ENCODE measurements at regions not wholly inside any gene's neighbourhood (a gene's known extent, or its start where the extent isn't known, plus 50 kb on each side); places are given as distances from the start of the nearest gene placed in this dataset.

- ChIA-PET CTCF (no interaction called here), POLR2A (no interaction called here)
- DNase-seq (no peak), ATAC-seq (no peak)
- no peak overlapping the region for H3K4me3 ChIP-seq (ENCODE audit: low read length)
- H3K4me1 ChIP-seq (ENCODE audit: control insufficient read depth in 2 of 2, insufficient read depth in 2 of 2, low read length in 2 of 2): no peaks in the 10 kb centered on the region
- no peaks in the 10 kb centered on the region for H3K36me3 ChIP-seq (ENCODE audit: control insufficient read depth in 2 of 3, insufficient read depth in 3 of 3, low read length in 3 of 3)
- Mint-ChIP-seq H3K27ac (no peak overlapping the region), H3K9me3 (peaks cover 0 to 1% (median 0%) of the 10 kb centered on the region in 11 donors), H3K36me3 (no peaks in the 10 kb centered on the region), H3K27me3 (peaks cover 15 to 39% (median 27%) of the 10 kb centered on the region in 5 donors), H3K4me1 (no peaks in the 10 kb centered on the region), H3K4me3 (no peak overlapping the region)
- no peak overlapping the region for H3K27ac ChIP-seq (ENCODE audit: low read depth, low read length)
- intact Hi-C loops (cut with micrococcal nuclease): no loop called here
- H3K27me3 ChIP-seq (ENCODE audit: control insufficient read depth in 2 of 2, insufficient read depth in 2 of 2, low read length in 2 of 2): no peaks in the 10 kb centered on the region
- no peaks in the 10 kb centered on the region for H3K9me3 ChIP-seq (ENCODE audit: control insufficient read depth in 2 of 3, low read length in 3 of 3)
These were observed 220.4 kb upstream of the PKDCC start for GRCh38 chr2:41827354-41827971.

DNA sequence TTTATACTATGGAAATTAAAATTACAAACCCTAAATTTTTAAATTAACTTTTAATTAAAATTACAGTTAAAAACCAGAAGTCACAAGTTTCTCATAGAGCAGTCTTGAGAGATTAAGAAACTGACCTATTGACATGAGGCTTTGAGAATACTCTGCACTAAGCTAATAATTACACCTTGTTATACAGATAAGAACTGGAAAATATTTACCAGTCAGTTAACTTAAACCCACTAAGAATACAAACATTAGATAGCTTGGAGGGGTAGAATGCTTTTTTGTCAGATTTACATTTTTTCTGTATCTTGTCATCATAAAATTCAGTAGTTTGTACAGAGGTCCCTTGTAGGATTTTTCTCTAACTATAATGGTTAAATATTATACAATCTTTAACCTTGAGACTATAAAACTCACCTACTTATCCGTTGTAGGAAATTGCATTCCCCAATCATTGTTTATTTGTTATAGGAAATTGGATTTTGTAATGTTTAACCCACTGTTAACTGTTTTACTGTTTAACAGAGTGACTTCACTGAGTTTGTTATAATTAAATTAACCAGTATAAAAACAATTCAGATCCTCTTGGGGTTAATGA lies 219.7 kb upstream of the PKDCC start:
- intact Hi-C loops (cut with micrococcal nuclease): no loop called here
- no peak overlapping the region for H3K27ac Mint-ChIP-seq
- H3K4me1 ChIP-seq (ENCODE audit: control insufficient read depth in 2 of 2, insufficient read depth in 2 of 2, low read length in 2 of 2): no peaks in the 10 kb centered on the region
- H3K4me3 Mint-ChIP-seq: no peak overlapping the region
- ChIA-PET CTCF (no interaction called here), POLR2A (no interaction called here)
- no peak overlapping the region for H3K27ac ChIP-seq (ENCODE audit: low read depth, low read length)
- H3K36me3 Mint-ChIP-seq: no peaks in the 10 kb centered on the region
- peaks cover 0 to 1% (median 0%) of the 10 kb centered on the region in 11 donors for H3K9me3 Mint-ChIP-seq
- no peak for ATAC-seq
- no peaks in the 10 kb centered on the region for H3K36me3 ChIP-seq (ENCODE audit: control insufficient read depth in 2 of 3, insufficient read depth in 3 of 3, low read length in 3 of 3)
- H3K4me1 Mint-ChIP-seq: no peaks in the 10 kb centered on the region
- H3K9me3 ChIP-seq (ENCODE audit: control insufficient read depth in 2 of 3, low read length in 3 of 3): no peaks in the 10 kb centered on the region
- H3K27me3 Mint-ChIP-seq: peaks cover 15 to 44% (median 27%) of the 10 kb centered on the region in 5 donors
- DNase-seq: no peak
- no peak overlapping the region for H3K4me3 ChIP-seq (ENCODE audit: low read length)
- no peaks in the 10 kb centered on the region for H3K27me3 ChIP-seq (ENCODE audit: control insufficient read depth in 2 of 2, insufficient read depth in 2 of 2, low read length in 2 of 2)

GRCh38 chr2:41829052-41829451 lies 218.8 kb upstream of the PKDCC start:
- ATAC-seq: no peak

DNA sequence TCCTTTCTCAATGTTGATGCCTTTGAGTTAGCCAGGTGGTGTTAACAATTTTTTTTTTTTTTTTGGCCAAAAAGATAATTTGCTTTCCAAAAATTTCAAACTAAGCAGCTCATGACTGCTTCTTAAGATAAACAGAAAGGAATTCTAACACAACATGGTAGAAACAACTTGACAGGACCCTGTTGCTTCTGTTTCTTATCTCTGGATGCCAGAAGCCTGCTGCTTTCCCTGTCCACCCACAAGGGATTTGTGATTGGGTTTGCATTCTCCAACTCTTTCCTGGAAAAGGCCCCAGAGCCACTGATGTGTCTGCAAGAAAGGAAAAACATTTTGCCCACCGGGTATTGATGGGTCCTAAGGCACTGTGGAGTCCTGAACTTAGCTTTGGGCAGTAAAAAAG lies 217.2 kb upstream of the PKDCC start:
- Mint-ChIP-seq H3K9me3 (peaks cover 0 to 3% (median 0%) of the 10 kb centered on the region in 11 donors), H3K4me1 (no peaks in the 10 kb centered on the region), H3K36me3 (no peaks in the 10 kb centered on the region), H3K27ac (no peak overlapping the region), H3K4me3 (no peak overlapping the region), H3K27me3 (peaks cover 24 to 51% (median 41%) of the 10 kb centered on the region in 5 donors)
- no peak for ATAC-seq
- CTCF ChIA-PET: no interaction called here
- Histone ChIP-seq H3K27ac (ENCODE audit: low read depth, low read length) (no peak overlapping the region), H3K9me3 (ENCODE audit: control insufficient read depth in 2 of 3, low read length in 3 of 3) (no peaks in the 10 kb centered on the region), H3K4me1 (ENCODE audit: control insufficient read depth in 2 of 2, insufficient read depth in 2 of 2, low read length in 2 of 2) (no peaks in the 10 kb centered on the region), H3K36me3 (ENCODE audit: control insufficient read depth in 2 of 3, insufficient read depth in 3 of 3, low read length in 3 of 3) (no peaks in the 10 kb centered on the region), H3K4me3 (ENCODE audit: low read length) (no peak overlapping the region), H3K27me3 (ENCODE audit: control insufficient read depth in 2 of 2, insufficient read depth in 2 of 2, low read length in 2 of 2) (peaks cover 0 to under 1% of the 10 kb centered on the region in 2 donors)
- no peak for DNase-seq
- intact Hi-C loops (cut with micrococcal nuclease): no loop called here
- POLR2A ChIA-PET: no interaction called here

More at GRCh38 chr2:41829052-41829451, 218.8 kb upstream of the PKDCC start:
- Mint-ChIP-seq H3K4me1 (no peaks in the 10 kb centered on the region), H3K27ac (no peak overlapping the region), H3K27me3 (peaks cover 17 to 39% (median 25%) of the 10 kb centered on the region in 5 donors), H3K36me3 (no peaks in the 10 kb centered on the region), H3K9me3 (peaks cover 0 to 1% (median 0%) of the 10 kb centered on the region in 11 donors), H3K4me3 (no peak overlapping the region)
- Histone ChIP-seq H3K4me1 (ENCODE audit: control insufficient read depth in 2 of 2, insufficient read depth in 2 of 2, low read length in 2 of 2) (no peaks in the 10 kb centered on the region), H3K27me3 (ENCODE audit: control insufficient read depth in 2 of 2, insufficient read depth in 2 of 2, low read length in 2 of 2) (no peaks in the 10 kb centered on the region), H3K36me3 (ENCODE audit: control insufficient read depth in 2 of 3, insufficient read depth in 3 of 3, low read length in 3 of 3) (no peaks in the 10 kb centered on the region), H3K27ac (ENCODE audit: low read depth, low read length) (no peak overlapping the region), H3K4me3 (ENCODE audit: low read length) (no peak overlapping the region), H3K9me3 (ENCODE audit: control insufficient read depth in 2 of 3, low read length in 3 of 3) (no peaks in the 10 kb centered on the region)
- CTCF ChIA-PET: interaction anchor here (0.6 kb wide), 1 partner anchor 703 kb away, joined by 3 read pairs; no protein-coding TSS in a partner anchor
- DNase-seq: no peak
- intact Hi-C loops (cut with micrococcal nuclease): no loop called here
- POLR2A ChIA-PET: no interaction called here

DNA sequence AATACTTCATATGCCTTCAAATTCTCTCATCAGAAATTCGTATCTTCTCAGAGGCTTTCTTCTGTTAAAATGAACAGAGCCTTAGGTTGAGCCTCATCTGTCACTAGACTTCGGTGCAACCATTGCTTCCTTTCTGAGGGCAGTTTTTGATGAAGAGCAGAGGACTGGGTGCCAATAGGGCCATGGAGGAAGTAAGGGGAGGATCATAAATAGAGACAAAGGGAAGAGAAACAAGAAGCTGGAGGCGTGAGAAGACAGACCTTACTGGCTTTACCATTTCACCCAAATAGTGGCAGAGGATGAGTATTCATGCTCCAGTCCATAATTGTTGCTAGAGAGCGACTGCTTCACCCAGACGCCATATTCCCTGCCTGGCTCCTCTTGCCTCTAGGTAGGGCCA lies 215.6 kb upstream of the PKDCC start:
- POLR2A ChIA-PET: no interaction called here
- CTCF ChIA-PET: no interaction called here
- intact Hi-C loops (cut with micrococcal nuclease): no loop called here

GRCh38 chr2:41835401-41835800 lies 212.4 kb upstream of the PKDCC start:
- Histone ChIP-seq H3K9me3 (ENCODE audit: control insufficient read depth in 2 of 3, low read length in 3 of 3) (no peaks in the 10 kb centered on the region), H3K27me3 (ENCODE audit: control insufficient read depth in 2 of 2, insufficient read depth in 2 of 2, low read length in 2 of 2) (peaks cover 0 to 2% of the 10 kb centered on the region in 2 donors), H3K4me3 (ENCODE audit: low read length) (no peak overlapping the region), H3K4me1 (ENCODE audit: control insufficient read depth in 2 of 2, insufficient read depth in 2 of 2, low read length in 2 of 2) (no peaks in the 10 kb centered on the region), H3K27ac (ENCODE audit: low read depth, low read length) (no peak overlapping the region), H3K36me3 (ENCODE audit: control insufficient read depth in 2 of 3, insufficient read depth in 3 of 3, low read length in 3 of 3) (no peaks in the 10 kb centered on the region)
- H3K27ac Mint-ChIP-seq: no peak overlapping the region
- H3K9me3 Mint-ChIP-seq: peaks cover 0 to 5% (median 0%) of the 10 kb centered on the region in 11 donors
- no peaks in the 10 kb centered on the region for H3K36me3 Mint-ChIP-seq
- POLR2A ChIA-PET: no interaction called here
- CTCF ChIA-PET: no interaction called here
- H3K27me3 Mint-ChIP-seq: peaks cover 22 to 61% (median 58%) of the 10 kb centered on the region in 5 donors
- ATAC-seq (no peak), DNase-seq (no peak)
- no peak overlapping the region for H3K4me3 Mint-ChIP-seq
- H3K4me1 Mint-ChIP-seq: peaks cover 0 to 2% (median under 1%) of the 10 kb centered on the region in 7 donors
- intact Hi-C loops (cut with micrococcal nuclease): no loop called here

More for the DNA sequence above, 215.6 kb upstream of the PKDCC start:
- no peaks in the 10 kb centered on the region for H3K4me1 Mint-ChIP-seq
- Histone ChIP-seq H3K27me3 (ENCODE audit: control insufficient read depth in 2 of 2, insufficient read depth in 2 of 2, low read length in 2 of 2) (peaks cover 0 to 2% of the 10 kb centered on the region in 2 donors), H3K4me1 (ENCODE audit: control insufficient read depth in 2 of 2, insufficient read depth in 2 of 2, low read length in 2 of 2) (no peaks in the 10 kb centered on the region), H3K4me3 (ENCODE audit: low read length) (no peak overlapping the region), H3K27ac (ENCODE audit: low read depth, low read length) (no peak overlapping the region), H3K36me3 (ENCODE audit: control insufficient read depth in 2 of 3, insufficient read depth in 3 of 3, low read length in 3 of 3) (no peaks in the 10 kb centered on the region), H3K9me3 (ENCODE audit: control insufficient read depth in 2 of 3, low read length in 3 of 3) (no peaks in the 10 kb centered on the region)
- no peak overlapping the region for H3K27ac Mint-ChIP-seq
- no peak for ATAC-seq
- H3K4me3 Mint-ChIP-seq: no peak overlapping the region
- peaks cover 28 to 63% (median 45%) of the 10 kb centered on the region in 5 donors for H3K27me3 Mint-ChIP-seq
- no peaks in the 10 kb centered on the region for H3K36me3 Mint-ChIP-seq
- peaks cover 0 to 3% (median 0%) of the 10 kb centered on the region in 11 donors for H3K9me3 Mint-ChIP-seq
- DNase-seq: no peak

DNA sequence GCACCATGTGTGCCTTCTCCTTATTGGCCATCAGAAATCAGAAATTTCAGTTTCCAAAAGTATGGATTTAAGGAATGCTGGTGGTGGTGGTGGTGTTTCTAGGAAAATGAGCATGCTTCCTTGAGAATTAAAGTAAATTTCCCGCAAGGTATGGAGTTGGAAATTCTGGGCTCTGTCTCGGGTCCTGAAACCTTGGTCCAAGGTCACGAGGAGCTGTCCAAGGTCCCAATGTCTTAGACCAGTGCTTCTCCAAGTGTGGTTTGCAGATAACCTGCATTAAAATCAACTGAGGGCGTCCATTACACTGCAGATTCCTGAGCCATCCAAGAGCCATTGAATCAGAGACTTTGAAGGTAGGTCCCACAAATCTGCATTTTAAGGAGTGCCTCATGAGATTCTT lies 210.9 kb upstream of the PKDCC start:
- intact Hi-C loops (cut with micrococcal nuclease): no loop called here
- peaks cover 0 to 2% of the 10 kb centered on the region in 2 donors for H3K27me3 ChIP-seq (ENCODE audit: control insufficient read depth in 2 of 2, insufficient read depth in 2 of 2, low read length in 2 of 2)
- H3K4me3 ChIP-seq (ENCODE audit: low read length): no peak overlapping the region
- peak in 6 of 9 donors; percentile 12 to 30 (median 18) for DNase-seq
- H3K9me3 ChIP-seq (ENCODE audit: control insufficient read depth in 2 of 3, low read length in 3 of 3): no peaks in the 10 kb centered on the region
- Mint-ChIP-seq H3K4me1 (peaks cover 6 to 13% (median 10%) of the 10 kb centered on the region in 7 donors), H3K9me3 (peaks cover 0 to 5% (median 0%) of the 10 kb centered on the region in 11 donors), H3K27me3 (peaks cover 25 to 56% (median 52%) of the 10 kb centered on the region in 5 donors), H3K27ac (no peak overlapping the region), H3K36me3 (no peaks in the 10 kb centered on the region), H3K4me3 (no peak overlapping the region)
- H3K27ac ChIP-seq (ENCODE audit: low read depth, low read length): no peak overlapping the region
- ATAC-seq: no peak
- peaks cover 0 to 5% of the 10 kb centered on the region in 2 donors for H3K4me1 ChIP-seq (ENCODE audit: control insufficient read depth in 2 of 2, insufficient read depth in 2 of 2, low read length in 2 of 2)
- ChIA-PET POLR2A (no interaction called here), CTCF (no interaction called here)
- H3K36me3 ChIP-seq (ENCODE audit: control insufficient read depth in 2 of 3, insufficient read depth in 3 of 3, low read length in 3 of 3): no peaks in the 10 kb centered on the region
